SK-N-DZ (cell line): ENCODE measurements at regions not wholly inside any gene's neighbourhood (a gene's known extent, or its start where the extent isn't known, plus 50 kb on each side); places are given as distances from the start of the nearest gene placed in this dataset.
"Not testable (repeated sequence)": the region's sequence is repeated elsewhere in the genome, so short reads cannot be mapped to it uniquely, and the experiment has no call there.

Experiments
- DNase-seq: peaks from one replicate; pipeline ENCODE4 v3.0.0-alpha.2; 2015; ENCODE audit warnings: low spot score

DNA sequence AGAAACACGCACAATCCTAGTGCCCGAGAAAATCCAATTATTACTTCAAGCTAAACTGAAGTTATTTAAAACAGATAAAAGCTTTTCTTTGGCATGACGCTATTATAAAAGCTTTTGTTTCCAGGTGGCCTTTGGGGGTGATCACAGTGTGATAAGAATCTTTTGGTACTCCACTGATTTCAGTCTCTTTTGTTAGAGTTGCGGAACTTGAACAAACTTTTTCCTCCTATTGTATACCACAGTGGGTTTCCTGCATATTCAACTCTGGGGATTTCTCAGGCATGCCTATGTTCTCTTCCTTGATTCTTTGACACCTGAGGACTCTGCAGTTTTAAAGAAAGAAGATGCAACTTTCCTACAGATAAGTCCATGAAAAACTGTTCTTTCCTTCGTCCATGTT is 99.7 kb upstream of the PITRM1 start:
- DNase-seq: no peak

DNA sequence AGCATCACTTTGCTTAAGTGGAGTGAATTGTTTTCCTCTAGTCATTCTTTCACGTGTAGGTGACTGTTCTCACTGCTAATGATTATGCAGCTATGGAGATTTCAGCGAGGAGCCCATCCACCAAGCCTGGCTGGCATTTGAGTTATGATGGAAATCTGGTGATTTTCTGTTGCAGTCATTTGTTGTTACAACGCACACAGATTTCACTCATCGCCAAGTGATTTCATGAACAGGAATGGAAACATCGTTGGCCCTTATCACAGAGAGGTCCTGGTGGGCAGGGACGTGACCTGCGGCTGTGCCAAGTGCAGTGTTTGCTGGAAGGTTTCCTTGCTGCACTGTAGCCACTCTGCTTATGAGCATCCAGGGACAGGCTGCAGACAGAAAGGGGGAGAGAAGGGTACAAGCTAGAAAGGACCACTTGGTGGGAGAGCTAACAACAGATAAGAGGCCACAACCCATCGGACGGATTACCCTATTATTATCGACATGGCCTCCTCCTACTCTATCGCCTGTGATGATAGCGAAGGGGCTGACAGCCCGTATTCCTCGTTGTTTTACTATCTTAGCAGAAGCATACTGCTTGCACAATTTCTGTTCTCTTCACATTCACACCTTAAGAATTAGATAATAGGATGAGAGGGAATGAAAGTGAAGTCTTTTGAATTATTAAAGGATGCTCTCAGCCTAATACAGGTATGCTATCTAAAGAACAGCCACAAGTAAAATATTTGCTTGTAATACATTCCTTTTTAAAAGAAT is 99.0 kb upstream of the PITRM1 start:
- DNase-seq: no peak

DNA sequence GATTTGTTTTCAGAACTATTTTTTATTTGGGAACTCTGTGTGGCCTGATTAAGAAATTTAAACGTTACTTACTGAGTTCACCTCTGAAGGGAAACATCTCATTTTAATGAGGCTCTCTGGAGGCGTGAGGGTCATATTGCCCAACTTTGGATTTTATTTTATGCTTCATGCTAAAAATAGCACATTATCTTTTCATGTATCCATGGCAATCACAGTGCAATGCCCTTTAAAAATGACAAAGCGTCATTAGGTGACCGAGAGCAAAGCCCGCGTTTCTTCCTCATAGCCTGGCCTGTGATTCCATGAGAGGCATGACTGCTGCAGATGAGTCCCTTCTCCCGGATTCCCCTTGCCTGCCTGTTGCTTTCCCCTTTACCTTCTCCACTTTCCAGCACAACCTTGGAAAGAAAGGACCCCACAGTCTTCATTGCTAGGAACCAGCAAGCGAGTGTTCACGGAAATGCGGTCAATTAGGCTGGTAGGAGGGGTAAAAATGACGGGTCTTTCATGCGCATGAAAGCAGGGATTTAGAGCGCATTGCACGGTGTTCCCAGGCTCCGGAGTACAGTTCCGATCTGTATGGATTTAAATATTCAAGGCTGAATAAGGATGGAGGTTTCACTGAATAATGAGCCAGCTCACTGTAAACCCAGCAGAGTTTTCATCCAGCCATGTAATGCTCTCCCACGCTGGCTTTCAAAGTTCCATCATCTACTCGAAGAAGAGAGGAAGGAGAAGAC is 98.2 kb upstream of the PITRM1 start:
- DNase-seq: no peak

DNA sequence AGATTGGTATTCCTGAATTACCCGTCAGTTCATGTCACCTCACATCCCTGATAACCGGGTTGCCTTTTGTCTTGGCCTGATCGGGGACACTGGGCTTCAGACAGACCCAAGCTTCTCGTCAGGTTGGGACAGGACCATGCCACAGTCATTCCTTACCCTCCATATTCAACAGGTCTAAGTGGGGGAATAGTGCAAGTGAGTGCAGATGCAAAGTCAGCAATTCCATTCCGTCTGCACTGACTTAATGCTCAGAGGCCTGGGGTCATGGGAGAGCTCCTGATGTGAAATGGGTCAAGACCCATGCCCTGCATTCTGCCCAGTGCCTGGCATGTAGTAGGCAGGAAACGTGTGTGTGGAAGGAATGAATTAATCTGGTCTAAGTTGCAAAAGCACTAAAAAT is 95.4 kb upstream of the PITRM1 start:
- DNase-seq: no peak

DNA sequence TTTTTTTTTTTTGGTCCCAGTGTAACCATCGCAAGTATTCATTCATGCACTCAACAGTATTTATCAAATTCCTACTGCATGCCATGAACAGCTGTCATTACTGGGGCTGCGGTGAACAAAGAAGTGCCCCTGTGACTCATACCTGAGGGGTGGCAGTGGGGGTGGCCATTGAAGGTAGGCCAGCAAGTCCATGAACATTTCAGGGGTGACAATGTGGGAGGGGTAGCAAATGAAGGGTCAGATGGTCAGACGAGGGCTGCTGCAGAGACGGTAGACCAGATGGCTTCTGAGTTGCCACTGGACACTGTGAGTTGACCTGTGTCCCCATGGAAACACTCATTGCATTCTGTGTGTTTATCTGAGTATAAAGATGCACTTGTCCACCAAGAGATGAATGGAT is 92.5 kb upstream of the PITRM1 start:
- no peak for DNase-seq

DNA sequence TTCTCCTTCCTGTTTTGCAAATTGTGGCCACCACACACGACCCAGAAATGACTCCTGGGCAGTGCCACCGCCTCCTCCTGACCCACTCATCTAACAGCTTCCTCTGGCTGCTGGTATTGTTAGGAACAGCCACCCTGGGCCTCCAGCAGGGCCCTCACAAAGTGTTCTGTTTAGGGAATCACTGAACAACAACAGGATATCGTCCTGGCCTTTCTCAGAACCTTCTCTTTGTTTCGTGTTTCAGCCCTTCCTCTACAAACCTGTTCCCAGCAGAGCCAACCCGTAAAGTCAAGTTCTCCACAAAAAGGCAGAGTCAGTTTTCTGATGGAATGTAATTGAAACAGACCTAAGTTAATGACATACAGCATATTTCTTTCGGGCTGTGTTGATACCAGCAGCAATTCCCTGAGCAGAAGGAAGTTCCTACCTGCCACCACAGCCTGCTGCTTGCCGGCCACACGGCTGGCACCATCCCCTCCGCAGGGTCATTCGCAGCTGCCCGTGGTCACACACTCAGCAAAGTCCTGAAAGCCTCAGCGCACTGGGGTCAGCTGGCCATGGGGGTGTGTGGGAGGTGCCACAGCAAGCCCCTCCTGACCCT is 91.7 kb upstream of the PITRM1 start:
- DNase-seq: no peak

DNA sequence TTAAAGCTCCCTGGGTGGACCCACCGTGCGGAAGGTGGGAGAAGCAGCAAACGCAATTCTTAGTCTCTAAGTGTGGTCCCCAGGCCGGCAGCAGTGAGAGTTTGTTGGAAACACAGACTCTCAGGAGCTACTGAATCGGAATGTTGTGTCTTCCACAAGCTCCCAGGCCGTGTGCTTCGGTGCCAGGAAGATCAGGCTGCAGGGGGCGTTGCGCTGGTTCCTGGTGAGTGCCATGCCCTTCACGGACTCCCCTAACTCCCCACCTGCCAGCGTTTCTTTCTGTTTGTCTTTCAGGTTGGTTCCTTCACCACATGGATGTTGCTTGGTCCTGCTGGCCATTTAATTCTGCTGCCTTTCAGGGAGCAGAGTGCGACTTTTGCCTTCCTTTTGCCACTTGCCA is 91.2 kb upstream of the PITRM1 start:
- DNase-seq: no peak

DNA sequence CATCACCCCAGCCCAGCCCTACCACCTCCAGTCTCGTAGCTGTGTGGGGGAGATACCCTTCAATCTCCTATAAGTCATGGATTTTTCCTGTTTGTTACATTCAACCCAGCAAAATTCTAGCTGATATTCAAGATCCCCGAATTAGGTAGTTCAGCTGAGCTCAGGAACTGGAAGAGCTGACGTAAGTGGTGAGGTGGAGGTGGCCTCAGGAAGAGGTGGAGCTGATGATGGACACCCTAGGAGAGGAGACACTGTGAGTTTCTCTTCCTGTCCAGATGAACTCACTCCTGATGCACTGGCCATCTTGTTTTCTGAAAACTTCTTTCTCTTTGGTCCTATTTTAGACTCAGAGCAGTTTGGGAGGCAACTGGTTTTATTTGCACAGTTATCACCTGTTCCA is 90.5 kb upstream of the PITRM1 start:
- no peak for DNase-seq

DNA sequence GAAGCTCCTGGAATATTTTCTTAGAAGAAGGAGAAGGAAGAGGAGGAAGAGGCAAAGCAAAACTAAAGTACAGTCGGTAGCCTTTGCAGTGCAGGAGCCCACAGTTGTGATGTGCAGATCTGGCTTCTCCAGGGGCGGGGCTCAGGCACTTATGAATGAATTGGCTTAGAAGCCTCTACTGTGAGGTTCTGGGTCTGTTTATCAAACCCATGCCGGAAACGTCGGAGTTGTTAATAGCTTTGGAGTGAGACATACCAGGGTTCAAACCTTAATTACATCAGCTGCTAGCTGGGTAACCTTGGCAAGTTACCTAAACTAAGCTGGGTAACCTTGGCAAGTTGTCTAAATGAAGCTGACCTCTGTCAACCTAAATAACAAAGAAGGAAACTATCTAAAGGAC is 89.3 kb upstream of the PITRM1 start:
- DNase-seq: no peak

DNA sequence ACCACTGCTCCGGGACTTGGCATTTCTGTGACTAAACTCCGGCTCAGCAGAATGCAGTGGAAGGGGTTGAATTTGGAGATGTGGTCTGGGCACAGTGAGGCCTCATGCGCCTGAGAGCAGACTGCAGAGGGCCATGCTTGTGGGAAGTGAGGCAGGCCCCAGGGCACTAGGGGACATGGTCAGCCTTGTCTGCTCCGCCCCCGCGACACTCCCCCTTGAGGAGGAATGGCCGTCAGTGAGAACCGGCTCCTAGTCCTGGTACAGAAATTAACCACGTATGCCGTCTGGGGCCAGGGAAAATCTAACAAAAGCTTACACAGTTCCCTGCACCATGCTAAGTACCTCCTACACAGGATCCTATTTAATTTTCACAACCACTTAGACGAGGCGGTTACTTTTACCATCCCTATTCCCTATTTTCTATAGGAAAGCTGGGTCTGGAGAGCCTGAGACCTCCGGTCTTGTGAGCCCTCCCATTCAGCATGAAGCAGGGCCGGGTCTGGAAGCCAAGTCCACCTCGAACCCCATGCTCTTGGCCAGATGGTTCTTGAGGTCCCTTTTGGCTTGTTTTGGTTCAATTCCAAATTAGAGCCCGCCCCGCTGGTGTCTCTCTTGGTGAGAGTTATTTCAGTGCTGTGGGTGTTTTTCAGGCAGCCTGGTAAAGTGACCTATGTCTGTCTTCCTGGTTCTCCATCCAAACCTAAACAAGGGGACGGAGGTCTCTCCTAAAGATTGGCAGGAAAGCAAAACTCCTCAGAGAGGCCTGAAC is 87.7 kb upstream of the PITRM1 start:
- DNase-seq: no peak

DNA sequence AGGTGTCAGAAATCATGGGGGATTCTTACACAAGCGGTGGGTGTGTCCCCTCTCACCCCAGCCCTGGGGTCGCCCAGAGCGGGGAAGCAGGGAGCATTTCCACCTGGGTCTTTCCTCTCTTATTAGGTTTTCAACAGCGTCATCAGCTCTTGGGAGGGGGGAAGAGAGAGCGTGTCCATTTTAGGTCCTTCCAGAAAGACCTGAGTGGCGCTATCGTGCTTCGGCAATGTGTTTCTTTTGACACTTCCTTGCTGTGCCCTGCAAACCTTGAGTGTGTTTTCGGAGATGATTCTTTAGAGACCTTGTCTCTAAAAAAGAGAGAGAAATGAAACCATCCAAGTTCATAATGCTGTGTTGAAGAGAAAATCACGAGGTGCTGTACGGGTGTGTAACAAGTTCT is 86.9 kb upstream of the PITRM1 start:
- DNase-seq: no peak

DNA sequence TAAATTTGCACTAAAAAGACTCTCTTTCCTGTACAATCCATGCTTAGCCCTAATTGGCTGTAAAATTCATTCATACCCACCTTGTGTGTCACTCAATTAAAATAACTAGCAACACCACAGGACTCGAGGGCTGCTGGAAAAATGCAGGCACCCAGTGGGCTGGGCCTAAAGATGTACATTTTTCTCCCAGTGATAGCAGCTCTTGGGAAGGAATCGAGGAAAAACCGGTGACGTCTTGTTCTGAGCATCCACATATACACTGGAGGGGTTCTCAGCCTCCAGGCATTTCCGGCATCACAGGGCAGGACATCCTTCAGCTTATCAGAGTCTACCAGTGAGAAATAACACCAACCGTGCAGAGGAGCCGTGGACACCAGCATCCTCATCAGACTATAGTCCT is 85.8 kb upstream of the PITRM1 start:
- DNase-seq: no peak

DNA sequence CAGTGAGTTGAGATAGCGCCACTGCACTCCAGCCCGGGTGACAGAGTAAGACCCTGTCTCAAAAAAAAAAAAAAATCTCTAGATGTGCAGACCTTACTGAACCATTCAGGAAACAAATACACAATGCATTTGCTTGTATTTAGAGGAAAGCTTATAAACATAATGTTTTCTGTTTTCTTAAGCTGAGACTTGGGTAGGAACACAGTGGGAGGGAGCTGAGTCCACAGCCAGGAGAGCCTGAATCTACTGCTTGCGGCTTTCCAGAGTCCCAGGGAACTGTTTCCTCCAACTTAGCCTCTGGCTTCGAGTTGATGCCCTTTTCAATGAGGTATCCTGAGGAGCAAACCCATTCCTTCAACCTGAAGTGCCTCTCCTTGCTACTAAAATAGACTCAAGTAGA is 83.0 kb upstream of the PITRM1 start:
- DNase-seq: no peak

DNA sequence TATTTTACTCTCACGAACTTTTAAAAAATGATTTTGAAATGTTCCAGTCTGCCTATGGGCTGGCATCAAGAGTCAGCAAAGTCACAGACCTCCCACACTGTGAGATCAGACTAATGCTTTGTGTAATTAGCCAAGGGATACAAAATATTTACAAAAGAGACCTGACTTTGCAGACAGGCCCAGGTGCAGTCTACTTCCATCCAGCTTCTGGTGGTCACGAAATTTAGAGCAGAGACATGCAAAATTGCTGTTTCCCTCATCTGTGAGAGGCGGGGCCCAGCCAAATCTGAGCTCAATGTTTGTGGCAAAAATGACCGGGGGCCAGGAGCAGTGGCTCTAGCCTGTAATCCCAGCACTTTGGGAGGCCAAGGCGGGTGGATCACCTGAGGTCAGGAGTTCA is 82.5 kb upstream of the PITRM1 start:
- DNase-seq: no peak

DNA sequence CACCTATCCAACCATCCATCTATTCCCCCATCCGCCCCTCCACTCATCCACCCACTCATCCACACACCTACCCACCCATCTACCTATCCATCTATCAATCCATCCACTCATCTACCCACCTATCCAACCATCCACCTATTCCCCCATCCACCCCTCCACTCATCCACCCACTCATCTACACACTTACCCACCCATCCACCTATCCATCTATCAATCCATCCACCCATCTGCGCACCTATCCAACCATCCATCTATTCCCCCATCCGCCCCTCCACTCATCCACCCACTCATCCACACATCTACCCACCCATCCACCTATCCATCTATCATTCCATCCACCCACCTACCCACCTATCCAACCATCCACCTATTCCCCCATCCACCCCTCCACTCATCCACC is 81.4 kb upstream of the PITRM1 start:
- DNase-seq: not testable (repeated sequence)

DNA sequence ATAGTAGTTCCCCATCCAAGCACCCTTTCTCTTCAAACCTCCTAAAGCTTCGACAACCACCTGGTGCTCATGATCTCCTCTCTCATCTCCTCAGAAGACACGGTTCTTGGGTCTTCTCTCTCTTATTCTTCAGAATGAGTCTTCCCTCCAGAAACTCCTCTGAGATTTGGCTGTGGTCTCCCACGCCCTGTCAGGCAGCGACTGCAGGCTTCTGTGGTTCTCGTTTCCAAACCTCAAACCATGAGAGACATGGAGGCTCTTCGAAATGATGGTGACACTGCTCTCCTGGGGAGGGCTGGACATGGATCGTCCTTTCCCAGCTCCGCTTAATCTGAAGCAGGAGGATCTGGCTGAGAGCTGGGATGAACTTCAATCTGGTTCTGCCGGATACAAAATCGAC is 78.6 kb upstream of the PITRM1 start:
- no peak for DNase-seq

DNA sequence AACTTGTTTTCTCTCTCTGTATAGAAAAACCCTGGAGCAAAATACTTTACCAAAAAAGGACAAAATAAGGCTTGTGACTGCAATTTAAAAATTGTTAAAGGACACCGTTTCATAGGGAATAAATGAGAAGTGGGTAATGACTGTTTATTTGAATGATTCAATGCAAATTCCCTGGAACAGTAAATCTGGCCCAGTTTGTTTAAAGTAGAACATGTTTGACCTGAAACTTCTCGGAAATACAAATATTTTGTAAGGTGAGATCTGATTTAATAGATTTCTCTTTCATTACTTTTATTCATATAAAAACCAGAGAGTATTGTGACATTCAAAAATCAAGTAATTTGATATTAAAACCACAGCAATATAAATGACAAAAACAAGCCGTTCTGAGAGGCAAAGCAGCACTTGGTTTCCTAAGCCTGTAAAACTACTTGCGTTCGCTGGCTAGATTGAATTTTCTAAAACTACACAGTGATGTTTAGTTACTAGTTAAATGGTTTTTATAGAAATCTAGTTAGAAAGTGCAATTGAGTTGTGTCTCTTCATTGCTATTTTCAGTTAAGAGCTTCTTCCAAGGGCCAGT is 76.8 kb upstream of the PITRM1 start:
- no peak for DNase-seq

DNA sequence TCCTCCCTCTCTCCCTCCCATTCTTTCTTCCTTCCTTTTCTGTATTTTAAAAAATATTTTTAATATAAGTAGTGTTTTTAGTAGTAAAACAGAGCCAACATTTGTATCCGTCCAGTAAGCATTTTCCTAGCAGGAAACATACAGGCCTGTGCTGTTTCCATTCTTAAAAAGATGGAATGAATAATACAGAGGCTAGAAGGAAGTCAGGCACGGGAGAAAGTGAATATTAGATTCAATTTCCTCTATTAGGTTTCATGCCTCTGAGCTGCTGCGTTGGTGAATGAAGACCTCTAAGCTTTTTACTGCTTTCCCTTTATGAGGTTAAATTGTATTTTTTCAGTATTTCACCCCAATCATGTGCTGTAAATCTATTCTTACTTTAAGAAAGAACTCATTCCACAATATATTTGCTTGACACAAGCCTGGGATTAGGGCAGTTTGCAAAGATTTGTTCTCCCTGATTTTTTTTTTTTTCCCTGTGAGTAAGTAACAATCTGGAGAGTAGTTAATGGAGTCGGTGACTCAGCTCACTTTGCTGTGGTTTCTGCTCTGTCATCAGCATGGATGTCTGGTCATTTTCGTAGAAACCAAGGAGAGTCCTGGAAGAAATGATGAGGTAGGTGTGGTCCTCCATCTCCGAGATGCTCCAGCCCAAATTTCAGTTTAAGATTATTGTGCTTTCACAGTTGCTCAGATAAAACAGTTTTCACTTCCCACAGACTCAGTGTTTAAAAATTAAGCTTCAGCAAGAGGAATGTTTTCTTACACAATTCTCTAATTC is 76.1 kb upstream of the PITRM1 start:
- no peak for DNase-seq

DNA sequence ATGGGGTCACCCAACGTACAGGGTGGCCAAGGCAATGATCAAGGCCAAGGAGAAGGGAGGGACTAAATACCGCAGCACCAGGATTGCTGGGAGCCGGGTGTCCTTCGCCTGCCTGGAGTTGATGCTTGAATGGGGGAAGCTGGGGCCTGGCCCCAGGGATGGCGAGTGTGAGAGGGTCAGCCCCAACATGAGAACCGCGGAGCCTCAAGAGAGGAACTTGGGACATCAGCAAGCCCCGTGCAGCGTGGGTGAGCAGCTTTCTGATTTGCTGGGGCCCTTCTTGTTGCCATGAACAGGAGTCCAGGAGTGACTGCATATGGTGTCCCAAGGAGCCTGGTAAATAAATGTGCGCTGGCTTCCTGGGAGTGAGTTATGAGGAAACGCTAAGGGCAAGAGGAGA is 72.8 kb upstream of the PITRM1 start:
- DNase-seq: no peak

DNA sequence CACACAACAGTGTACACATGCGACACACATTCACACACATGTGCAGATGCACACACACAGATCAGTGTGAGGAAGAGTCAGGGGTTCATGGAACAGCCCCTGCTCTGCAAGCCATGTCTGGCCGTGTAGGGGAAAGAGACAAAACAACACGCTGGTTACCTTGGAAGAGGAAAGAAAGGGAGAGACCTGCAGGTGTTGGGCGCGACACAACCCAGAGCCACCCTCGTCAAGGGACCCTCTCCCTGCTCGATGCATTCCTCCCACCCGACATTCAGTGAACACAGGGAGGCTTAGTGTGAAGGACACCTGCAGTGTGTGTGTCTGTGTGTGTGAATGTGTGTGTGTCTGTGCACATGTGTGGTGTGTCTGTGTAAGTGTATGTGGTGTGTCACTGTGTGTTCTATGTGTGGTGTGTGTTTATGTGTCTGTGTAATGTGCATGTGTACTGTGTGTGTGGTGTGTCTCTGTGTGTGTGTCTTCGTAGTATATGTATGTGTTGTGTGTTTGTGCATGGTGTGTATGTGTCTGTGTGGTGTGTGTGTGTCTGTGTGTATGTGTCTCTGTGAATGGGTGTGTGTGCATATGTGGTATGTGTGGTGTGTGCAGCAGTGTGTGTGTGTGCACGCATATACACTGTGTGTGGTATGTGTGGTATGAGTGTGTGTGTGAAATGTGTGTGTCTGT is 69.5 kb upstream of the PITRM1 start:
- no peak for DNase-seq
